ENCODE measurements at regions not wholly inside any gene's neighbourhood (a gene's known extent, or its start where the extent isn't known, plus 50 kb on each side); places are given as distances from the start of the nearest gene placed in this dataset.
"Not testable (repeated sequence)": the region's sequence is repeated elsewhere in the genome, so short reads cannot be mapped to it uniquely, and the experiment has no call there.

DNA sequence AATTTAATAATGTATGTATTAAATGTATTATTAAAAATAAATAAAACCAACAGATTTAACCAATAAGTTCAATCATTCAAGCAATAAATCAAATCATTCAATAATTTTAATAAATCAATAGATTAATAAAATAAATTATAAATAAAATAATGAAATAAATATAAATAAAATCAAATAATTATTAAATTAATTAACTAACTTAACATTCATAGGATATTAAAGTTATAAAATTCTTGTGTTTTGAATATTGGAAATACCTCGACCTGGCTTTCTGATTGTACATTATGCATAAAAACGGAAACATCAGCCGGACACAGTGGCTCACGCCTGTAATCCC, 182.2 kb downstream of the BANP start (continued):
- TF ChIP-seq, protein P1, sequence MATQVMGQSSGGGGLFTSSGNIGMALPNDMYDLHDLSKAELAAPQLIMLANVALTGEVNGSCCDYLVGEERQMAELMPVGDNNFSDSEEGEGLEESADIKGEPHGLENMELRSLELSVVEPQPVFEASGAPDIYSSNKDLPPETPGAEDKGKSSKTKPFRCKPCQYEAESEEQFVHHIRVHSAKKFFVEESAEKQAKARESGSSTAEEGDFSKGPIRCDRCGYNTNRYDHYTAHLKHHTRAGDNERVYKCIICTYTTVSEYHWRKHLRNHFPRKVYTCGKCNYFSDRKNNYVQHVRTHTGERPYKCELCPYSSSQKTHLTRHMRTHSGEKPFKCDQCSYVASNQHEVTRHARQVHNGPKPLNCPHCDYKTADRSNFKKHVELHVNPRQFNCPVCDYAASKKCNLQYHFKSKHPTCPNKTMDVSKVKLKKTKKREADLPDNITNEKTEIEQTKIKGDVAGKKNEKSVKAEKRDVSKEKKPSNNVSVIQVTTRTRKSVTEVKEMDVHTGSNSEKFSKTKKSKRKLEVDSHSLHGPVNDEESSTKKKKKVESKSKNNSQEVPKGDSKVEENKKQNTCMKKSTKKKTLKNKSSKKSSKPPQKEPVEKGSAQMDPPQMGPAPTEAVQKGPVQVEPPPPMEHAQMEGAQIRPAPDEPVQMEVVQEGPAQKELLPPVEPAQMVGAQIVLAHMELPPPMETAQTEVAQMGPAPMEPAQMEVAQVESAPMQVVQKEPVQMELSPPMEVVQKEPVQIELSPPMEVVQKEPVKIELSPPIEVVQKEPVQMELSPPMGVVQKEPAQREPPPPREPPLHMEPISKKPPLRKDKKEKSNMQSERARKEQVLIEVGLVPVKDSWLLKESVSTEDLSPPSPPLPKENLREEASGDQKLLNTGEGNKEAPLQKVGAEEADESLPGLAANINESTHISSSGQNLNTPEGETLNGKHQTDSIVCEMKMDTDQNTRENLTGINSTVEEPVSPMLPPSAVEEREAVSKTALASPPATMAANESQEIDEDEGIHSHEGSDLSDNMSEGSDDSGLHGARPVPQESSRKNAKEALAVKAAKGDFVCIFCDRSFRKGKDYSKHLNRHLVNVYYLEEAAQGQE (IDR thresholded peaks at IDR 0.05; ENCODE audit: unreplicated experiment): no peak
- no peak for TF ChIP-seq CREB1 (CRISPR knock-in tag; IDR thresholded peaks at IDR 0.05; ENCODE audit: low read depth)
- TF ChIP-seq, protein P2, sequence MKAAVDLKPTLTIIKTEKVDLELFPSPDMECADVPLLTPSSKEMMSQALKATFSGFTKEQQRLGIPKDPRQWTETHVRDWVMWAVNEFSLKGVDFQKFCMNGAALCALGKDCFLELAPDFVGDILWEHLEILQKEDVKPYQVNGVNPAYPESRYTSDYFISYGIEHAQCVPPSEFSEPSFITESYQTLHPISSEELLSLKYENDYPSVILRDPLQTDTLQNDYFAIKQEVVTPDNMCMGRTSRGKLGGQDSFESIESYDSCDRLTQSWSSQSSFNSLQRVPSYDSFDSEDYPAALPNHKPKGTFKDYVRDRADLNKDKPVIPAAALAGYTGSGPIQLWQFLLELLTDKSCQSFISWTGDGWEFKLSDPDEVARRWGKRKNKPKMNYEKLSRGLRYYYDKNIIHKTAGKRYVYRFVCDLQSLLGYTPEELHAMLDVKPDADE (IDR thresholded peaks at IDR 0.05): no peak

GRCh38 chr16:88134172-88134898, 183.1 kb downstream of the BANP start:
- H3K27me3 Mint-ChIP-seq (ENCODE audit: insufficient read depth, low read depth, poor library complexity); ATAC-seq; H3F3A ChIP-seq (replicated peaks; ENCODE audit: low read depth); H3K36me3 ChIP-seq (ENCODE audit: insufficient read depth); H3K27ac ChIP-seq (ENCODE audit: low read depth); H3K4me3 Mint-ChIP-seq; H3K4me1 ChIP-seq (ENCODE audit: insufficient read depth); H3K27me3 ChIP-seq (ENCODE audit: insufficient read depth); H3K79me2 ChIP-seq (replicated peaks; ENCODE audit: insufficient read depth); H4K20me1 ChIP-seq (replicated peaks; ENCODE audit: insufficient read depth); H3K4me1 Mint-ChIP-seq; H3K27ac Mint-ChIP-seq; H3K4me3 ChIP-seq; H3K9me2 ChIP-seq (ENCODE audit: insufficient read depth); DNase-seq (ENCODE audit: low spot score); H3K4me2 ChIP-seq; H2AFZ ChIP-seq; H3K36me3 Mint-ChIP-seq (ENCODE audit: low read depth): not testable (repeated sequence)
- H3K9me3 Mint-ChIP-seq: peaks cover 16% of the 10 kb centered on the region

DNA sequence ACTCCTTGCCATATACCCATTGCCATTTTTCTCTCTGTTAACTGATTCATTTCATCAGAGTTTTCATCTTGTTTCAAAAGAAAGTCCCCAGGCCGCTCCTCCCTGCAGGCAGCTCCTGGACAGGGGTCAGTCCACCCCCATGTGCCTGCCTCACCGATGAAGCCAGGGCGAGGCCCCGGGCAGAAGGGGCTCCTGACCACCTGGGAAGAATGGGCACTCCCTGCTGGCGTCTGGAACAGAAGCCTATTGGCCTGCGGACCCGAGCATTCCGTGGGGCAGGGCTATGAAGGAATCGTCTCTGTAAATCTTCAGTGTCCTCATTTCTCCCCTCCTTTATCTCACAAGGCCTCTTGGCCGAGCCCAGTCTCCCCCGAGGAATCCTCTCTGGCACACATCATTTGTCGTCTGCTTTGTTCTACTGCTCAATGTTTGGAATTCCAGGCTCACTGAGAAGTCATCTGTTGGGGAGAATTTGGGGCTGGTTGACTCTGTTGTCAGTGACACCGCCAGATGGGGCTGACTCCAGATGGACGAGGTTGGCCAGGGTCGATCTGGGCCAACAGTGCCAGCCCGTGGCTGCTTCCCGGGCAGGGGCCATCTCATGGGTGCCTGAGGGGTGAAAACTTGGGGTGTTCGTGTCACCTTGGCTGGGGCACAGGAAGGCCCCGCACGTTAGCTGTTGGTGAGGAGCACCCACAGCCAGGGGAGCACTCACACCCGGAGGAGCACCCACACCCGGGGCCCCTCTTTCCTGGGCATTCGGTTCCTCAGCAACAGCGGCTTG, 183.9 kb downstream of the BANP start:
- not testable (repeated sequence) for H3K36me3 Mint-ChIP-seq (ENCODE audit: low read depth); H3K4me1 Mint-ChIP-seq; H4K20me1 ChIP-seq (replicated peaks; ENCODE audit: insufficient read depth); H3K9me2 ChIP-seq (ENCODE audit: insufficient read depth); ATAC-seq; H3F3A ChIP-seq (replicated peaks; ENCODE audit: low read depth); H3K27me3 ChIP-seq (ENCODE audit: insufficient read depth); H3K79me2 ChIP-seq (replicated peaks; ENCODE audit: insufficient read depth); DNase-seq (ENCODE audit: low spot score); H3K4me2 ChIP-seq; H3K4me3 ChIP-seq; H3K4me1 ChIP-seq (ENCODE audit: insufficient read depth); H3K4me3 Mint-ChIP-seq; H3K36me3 ChIP-seq (ENCODE audit: insufficient read depth); H3K27me3 Mint-ChIP-seq (ENCODE audit: insufficient read depth, low read depth, poor library complexity); H2AFZ ChIP-seq; H3K27ac ChIP-seq (ENCODE audit: low read depth); H3K27ac Mint-ChIP-seq
- peaks cover 21% of the 10 kb centered on the region for H3K9me3 Mint-ChIP-seq

DNA sequence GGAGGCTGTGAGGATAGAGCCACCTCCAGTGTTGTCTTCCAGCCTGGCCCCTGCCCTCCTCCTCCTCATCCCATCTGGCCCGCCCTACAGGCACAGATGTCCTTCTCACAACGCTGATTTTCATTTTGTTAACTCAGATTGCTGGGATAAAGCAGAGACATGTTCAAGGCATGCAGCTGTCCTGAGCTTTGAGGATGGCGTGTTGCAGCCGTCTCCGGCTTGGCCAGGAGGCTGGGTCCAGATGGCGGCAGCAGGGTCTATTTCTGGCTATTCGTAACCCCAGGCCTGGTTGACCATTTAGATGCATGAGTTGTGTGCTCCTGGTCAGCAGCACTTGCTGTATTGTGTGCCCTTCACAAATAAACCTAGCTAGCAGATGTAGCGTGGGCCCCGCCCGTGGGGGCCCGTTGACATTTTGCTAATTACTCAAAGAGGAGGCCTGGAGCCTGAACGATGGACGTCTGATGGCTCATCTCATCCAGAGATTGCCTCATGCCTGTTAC, 185.0 kb downstream of the BANP start:
- H3K27me3 ChIP-seq (ENCODE audit: insufficient read depth); ATAC-seq; H3K27ac ChIP-seq (ENCODE audit: low read depth); H3K79me2 ChIP-seq (replicated peaks; ENCODE audit: insufficient read depth); H3K4me3 Mint-ChIP-seq; H4K20me1 ChIP-seq (replicated peaks; ENCODE audit: insufficient read depth); H3F3A ChIP-seq (replicated peaks; ENCODE audit: low read depth); H3K9me2 ChIP-seq (ENCODE audit: insufficient read depth); H3K4me2 ChIP-seq; DNase-seq (ENCODE audit: low spot score); H3K4me1 Mint-ChIP-seq; H3K36me3 Mint-ChIP-seq (ENCODE audit: low read depth); H2AFZ ChIP-seq; H3K4me3 ChIP-seq; H3K27me3 Mint-ChIP-seq (ENCODE audit: insufficient read depth, low read depth, poor library complexity); H3K27ac Mint-ChIP-seq; H3K36me3 ChIP-seq (ENCODE audit: insufficient read depth); H3K4me1 ChIP-seq (ENCODE audit: insufficient read depth): not testable (repeated sequence)
- H3K9me3 Mint-ChIP-seq: peaks cover 21% of the 10 kb centered on the region

- H3K27me3 ChIP-seq (ENCODE audit: insufficient read depth); H3K4me3 ChIP-seq; H3F3A ChIP-seq (replicated peaks; ENCODE audit: low read depth); DNase-seq (ENCODE audit: low spot score); H3K4me3 Mint-ChIP-seq; H2AFZ ChIP-seq; H3K36me3 Mint-ChIP-seq (ENCODE audit: low read depth); H3K79me2 ChIP-seq (replicated peaks; ENCODE audit: insufficient read depth); ATAC-seq; H3K9me2 ChIP-seq (ENCODE audit: insufficient read depth); H3K4me2 ChIP-seq; H3K4me1 Mint-ChIP-seq; H4K20me1 ChIP-seq (replicated peaks; ENCODE audit: insufficient read depth); H3K27ac Mint-ChIP-seq; H3K36me3 ChIP-seq (ENCODE audit: insufficient read depth); H3K27me3 Mint-ChIP-seq (ENCODE audit: insufficient read depth, low read depth, poor library complexity); H3K4me1 ChIP-seq (ENCODE audit: insufficient read depth); H3K27ac ChIP-seq (ENCODE audit: low read depth): not testable (repeated sequence)
- H3K9me3 Mint-ChIP-seq: peaks cover 21% of the 10 kb centered on the region
Observed at GRCh38 chr16:88136939-88137338, 185.7 kb downstream of the BANP start.
